Choroid plexus epithelial cell (primary cell): ENCODE measurements at regions not wholly inside any gene's neighbourhood (a gene's known extent, or its start where the extent isn't known, plus 50 kb on each side); places are given as distances from the start of the nearest gene placed in this dataset.

Source experiments
- DNase-seq: peaks from one replicate; pipeline ENCODE4 v3.0.0-alpha.2; 2010; ENCODE audit warnings: low read depth
- H3K4me3 ChIP-seq: 2 replicates; pipeline ENCODE4 v1.5.1; 2011; ENCODE audit warnings: low read depth, mild to moderate bottlenecking, control low read depth, low read length, moderate library complexity
- CTCF ChIP-seq: conservative IDR thresholded peaks from 2 replicates; pipeline ENCODE4 v1.5.1; 2011; ENCODE audit warnings: low read depth, mild to moderate bottlenecking, control low read depth, inconsistent platforms, low read length, moderate library complexity

DNA sequence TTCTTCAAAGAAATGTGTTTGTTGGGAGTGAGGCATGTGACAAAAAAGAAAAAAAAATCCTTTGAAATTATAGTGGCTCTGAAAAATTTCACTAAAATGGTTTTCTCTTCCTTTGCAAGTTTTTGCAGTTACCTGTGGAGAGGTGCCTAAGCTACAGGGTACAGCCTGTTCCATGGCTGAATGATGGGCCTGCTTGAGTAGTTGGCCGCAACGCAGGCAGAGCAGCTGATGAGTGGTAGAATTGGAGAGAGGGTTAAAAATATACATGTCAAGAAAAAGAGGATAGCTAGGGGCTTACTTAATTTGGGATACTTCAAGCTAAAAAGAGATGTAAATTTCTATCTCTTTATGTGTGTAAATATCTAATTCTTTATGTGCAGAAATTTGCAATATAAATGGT is 629.1 kb upstream of the SLC10A2 start:
- no peak for TF ChIP-seq CTCF
- no peak for DNase-seq
- H3K4me3 ChIP-seq = no peak overlapping the region

DNA sequence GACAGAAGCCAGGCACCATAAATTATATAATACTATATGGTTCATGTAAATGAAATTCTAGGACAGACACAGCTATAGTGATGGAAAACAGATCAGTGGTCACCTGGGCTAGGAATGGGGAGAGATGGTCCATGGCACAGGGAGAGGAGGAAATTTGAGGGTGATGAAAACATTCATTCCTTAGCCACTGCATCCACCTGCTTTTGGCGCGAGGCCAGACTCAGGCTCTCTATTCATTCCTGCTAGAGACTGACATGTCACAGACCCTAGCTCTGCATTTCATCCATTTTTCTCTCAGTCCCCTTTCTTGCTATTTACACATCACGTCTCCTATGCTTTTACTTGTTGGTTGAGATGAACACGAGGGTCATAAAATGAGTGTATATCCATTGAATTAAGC is 628.3 kb upstream of the SLC10A2 start:
- H3K4me3 ChIP-seq = no peak overlapping the region
- DNase-seq = no peak
- no peak for TF ChIP-seq CTCF

DNA sequence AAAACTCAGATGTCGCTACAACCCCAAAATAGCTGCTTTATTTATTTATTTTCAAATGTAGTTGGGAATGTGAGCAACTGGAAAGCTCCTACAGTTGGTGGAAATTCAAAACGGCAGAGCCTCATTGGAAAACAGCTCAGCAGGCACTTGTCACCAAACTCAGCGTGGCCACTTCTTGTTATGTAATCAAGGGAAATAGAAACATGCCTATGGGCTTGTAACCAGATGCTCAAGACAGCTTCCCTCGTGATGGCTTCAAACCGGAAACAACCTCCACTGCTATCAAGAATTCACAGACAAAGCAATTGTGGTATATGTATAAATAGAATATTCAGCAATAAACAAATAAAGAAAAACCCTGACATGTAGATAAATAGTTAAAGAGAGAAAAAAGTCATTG is 627.8 kb upstream of the SLC10A2 start:
- no peak for TF ChIP-seq CTCF
- DNase-seq = peak; percentile 26
- no peak overlapping the region for H3K4me3 ChIP-seq

- DNase-seq = no peak
- no peak overlapping the region for H3K4me3 ChIP-seq
- no peak for TF ChIP-seq CTCF
Observed at GRCh38 chr13:103692442-103692841, 626.2 kb upstream of the SLC10A2 start.

DNA sequence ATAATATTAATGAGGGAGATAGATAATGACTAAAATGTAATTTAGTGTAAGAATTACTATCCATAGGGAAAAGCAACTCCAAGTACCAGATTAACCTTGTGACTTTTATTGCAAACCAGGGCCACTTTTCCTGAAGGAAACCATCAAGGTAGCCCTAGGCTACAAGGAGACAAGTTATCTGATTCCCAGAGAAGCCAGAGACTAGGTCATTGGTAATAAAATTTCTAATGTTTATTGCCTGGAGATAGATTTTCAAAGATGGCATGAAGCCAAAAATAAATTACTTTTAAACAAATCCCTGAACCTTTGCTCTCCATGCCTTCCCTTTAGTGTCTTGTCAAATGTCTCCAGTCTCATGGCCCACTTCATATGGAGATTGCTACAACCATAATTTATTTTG is 610.1 kb upstream of the SLC10A2 start:
- H3K4me3 ChIP-seq = no peak overlapping the region
- TF ChIP-seq CTCF = no peak
- no peak for DNase-seq

- TF ChIP-seq CTCF = no peak
- DNase-seq = no peak
- no peak overlapping the region for H3K4me3 ChIP-seq
Observed at GRCh38 chr13:103671547-103671946, 605.3 kb upstream of the SLC10A2 start.

GRCh38 chr13:103663996-103664395 is 597.8 kb upstream of the SLC10A2 start:
- TF ChIP-seq CTCF = no peak
- no peak for DNase-seq
- no peak overlapping the region for H3K4me3 ChIP-seq
